Stomach smooth muscle (tissue), 2 donors: ENCODE measurements at regions not wholly inside any gene's neighbourhood (a gene's known extent, or its start where the extent isn't known, plus 50 kb on each side); places are given as distances from the start of the nearest gene placed in this dataset.

Source experiments
- H3K27ac ChIP-seq: one replicate; pipeline ENCODE4 v1.7.0; 2013; ENCODE audit warnings: mild to moderate bottlenecking, low read length, inconsistent platforms
- H3K27me3 ChIP-seq, 2 donors: one replicate each; pipeline ENCODE4 v1.7.0; 2013; ENCODE audit warnings: low read length in 2 of 2; ENCODE audit not compliant: insufficient read depth in 2 of 2, control insufficient read depth in 1 of 2
- H3K36me3 ChIP-seq, 2 donors: one replicate each; pipeline ENCODE4 v1.7.0; 2013; ENCODE audit warnings: low read length in 2 of 2; ENCODE audit not compliant: control insufficient read depth in 2 of 2, insufficient read depth in 2 of 2
- H3K4me1 ChIP-seq: one replicate; pipeline ENCODE4 v1.7.0; 2013; ENCODE audit warnings: low read length; ENCODE audit not compliant: control insufficient read depth, insufficient read depth
- H3K4me3 ChIP-seq, 2 donors: one replicate each; pipeline ENCODE4 v1.7.0; 2013; ENCODE audit warnings: low read length in 2 of 2
- H3K9ac ChIP-seq, 2 donors: one replicate each; pipeline ENCODE4 v1.7.0; 2013; ENCODE audit warnings: low read length in 2 of 2, mild to moderate bottlenecking in 1 of 2
- H3K9me3 ChIP-seq, 2 donors: one replicate each; pipeline ENCODE4 v1.7.0; 2013; ENCODE audit warnings: low read length in 2 of 2; ENCODE audit not compliant: control insufficient read depth in 2 of 2
- donor health status: healthy.
- donor health status: Pancreatic carcinoma.

DNA sequence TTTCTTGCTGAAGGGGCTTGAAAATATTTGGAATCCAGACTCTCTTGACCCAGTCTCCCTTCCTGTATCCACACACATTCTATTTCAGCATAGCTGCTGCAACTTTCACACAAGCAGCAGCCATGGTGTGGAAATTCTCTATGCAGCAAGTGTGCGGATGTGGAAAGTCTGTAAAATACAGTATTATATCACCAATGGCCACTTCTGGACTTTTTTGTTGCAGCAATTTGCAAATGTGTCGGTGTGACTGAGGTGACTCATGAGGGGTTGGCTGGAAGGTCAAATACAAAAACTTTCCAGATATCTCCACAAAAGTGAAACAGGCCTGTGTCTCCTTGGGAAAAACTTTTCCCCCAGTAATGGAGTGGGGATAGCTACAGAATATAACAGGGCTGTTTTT, 299.3 kb upstream of the GYPC start:
- no peaks in the 10 kb centered on the region for H3K4me1 ChIP-seq
- H3K27me3 ChIP-seq = no peaks in the 10 kb centered on the region
- H3K4me3 ChIP-seq = no peak overlapping the region
- no peaks in the 10 kb centered on the region for H3K36me3 ChIP-seq
- peaks cover 0 to 8% of the 10 kb centered on the region in 2 donors for H3K9me3 ChIP-seq
- H3K27ac ChIP-seq = no peak overlapping the region
- no peak overlapping the region for H3K9ac ChIP-seq

DNA sequence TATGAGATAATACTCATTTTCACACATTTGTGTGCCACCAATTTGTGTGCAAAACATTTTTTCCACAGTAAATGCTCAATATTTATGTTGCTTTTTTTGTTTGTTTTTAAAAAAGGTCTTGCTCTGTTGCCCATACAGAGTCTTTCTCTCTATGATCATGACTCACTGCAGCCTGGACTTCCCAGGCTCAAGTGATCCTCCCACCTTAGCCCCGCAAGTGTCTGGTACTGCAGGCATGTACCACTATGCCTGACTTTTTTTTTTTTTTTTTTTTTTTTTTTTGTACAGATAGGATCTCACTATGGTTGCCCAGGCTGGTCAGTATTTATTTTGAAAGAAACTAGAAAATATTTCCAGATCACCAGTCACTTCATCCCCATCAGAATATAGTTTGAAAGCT, 297.8 kb upstream of the GYPC start:
- no peaks in the 10 kb centered on the region for H3K27me3 ChIP-seq
- H3K4me3 ChIP-seq = no peak overlapping the region
- no peaks in the 10 kb centered on the region for H3K4me1 ChIP-seq
- H3K9ac ChIP-seq = no peak overlapping the region
- peaks cover 0 to 8% of the 10 kb centered on the region in 2 donors for H3K9me3 ChIP-seq
- H3K36me3 ChIP-seq = no peaks in the 10 kb centered on the region
- H3K27ac ChIP-seq = no peak overlapping the region

DNA sequence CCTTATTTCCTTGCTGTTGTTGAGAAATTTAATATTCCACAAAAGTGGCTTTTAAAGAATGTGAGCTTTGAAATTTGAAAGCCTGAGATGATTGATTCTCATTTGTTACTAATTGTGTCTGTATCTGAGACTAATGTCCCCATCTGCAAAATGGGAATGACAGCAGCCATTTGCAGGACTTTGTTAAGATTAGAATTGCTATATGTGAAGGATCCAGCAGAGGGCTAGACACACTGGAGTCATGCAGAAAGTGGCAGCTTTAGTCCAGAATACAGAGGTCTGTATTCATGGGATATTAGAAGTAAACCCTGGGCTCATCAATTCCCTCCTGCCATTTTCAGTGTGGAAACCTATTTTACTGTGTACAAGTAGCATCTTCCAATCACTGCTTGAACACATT, 296.5 kb upstream of the GYPC start:
- Histone ChIP-seq H3K27ac (no peak overlapping the region), H3K9ac (no peak overlapping the region), H3K27me3 (no peaks in the 10 kb centered on the region), H3K4me3 (no peak overlapping the region), H3K4me1 (no peaks in the 10 kb centered on the region), H3K9me3 (peaks cover 0 to 8% of the 10 kb centered on the region in 2 donors), H3K36me3 (no peaks in the 10 kb centered on the region)

DNA sequence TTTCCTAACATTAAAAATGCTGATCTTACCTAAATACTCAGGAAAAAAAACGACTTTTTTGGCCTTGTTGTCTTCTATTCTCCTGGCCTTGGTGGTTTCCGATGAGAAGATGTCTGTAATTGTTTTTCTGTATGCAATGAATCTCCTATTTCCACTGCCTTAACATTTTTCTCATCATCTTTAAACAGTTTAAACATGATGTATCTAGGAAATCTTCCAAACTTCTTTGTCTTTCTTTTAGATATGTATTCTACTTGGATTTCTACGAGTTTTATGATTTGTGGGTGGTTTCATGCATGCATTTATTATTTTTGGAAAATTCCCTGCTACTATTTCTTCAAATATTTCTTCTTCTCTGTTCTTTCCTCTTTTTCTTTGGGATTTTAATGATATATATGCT, 288.6 kb upstream of the GYPC start:
- no peaks in the 10 kb centered on the region for H3K27me3 ChIP-seq
- H3K4me3 ChIP-seq = no peak overlapping the region
- H3K27ac ChIP-seq = no peak overlapping the region
- H3K9me3 ChIP-seq = no peaks in the 10 kb centered on the region
- no peaks in the 10 kb centered on the region for H3K36me3 ChIP-seq
- H3K9ac ChIP-seq = no peak overlapping the region
- no peaks in the 10 kb centered on the region for H3K4me1 ChIP-seq

DNA sequence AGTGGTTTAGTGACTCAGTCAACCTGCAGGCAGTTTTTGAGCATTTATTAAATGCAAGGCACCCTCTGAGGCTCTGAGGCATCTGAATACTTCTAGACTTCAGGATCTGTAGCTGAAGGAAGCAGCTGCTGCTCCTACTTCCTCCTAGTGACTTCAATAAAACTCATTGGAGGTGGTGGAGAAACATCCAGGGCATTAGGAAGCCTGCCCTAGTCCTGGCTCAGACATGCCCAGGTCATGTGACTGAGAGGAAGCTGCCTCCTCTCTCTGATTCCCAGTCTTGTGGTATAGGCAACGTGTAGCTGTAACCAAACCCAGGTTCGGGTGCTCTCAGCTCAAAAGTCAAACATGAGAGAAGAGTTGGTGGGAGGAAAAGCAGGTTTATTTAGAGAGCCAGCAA, 287.2 kb upstream of the GYPC start:
- H3K4me3 ChIP-seq = no peak overlapping the region
- H3K9me3 ChIP-seq = no peaks in the 10 kb centered on the region
- H3K27ac ChIP-seq = no peak overlapping the region
- no peaks in the 10 kb centered on the region for H3K27me3 ChIP-seq
- H3K36me3 ChIP-seq = no peaks in the 10 kb centered on the region
- no peak overlapping the region for H3K9ac ChIP-seq
- no peaks in the 10 kb centered on the region for H3K4me1 ChIP-seq

DNA sequence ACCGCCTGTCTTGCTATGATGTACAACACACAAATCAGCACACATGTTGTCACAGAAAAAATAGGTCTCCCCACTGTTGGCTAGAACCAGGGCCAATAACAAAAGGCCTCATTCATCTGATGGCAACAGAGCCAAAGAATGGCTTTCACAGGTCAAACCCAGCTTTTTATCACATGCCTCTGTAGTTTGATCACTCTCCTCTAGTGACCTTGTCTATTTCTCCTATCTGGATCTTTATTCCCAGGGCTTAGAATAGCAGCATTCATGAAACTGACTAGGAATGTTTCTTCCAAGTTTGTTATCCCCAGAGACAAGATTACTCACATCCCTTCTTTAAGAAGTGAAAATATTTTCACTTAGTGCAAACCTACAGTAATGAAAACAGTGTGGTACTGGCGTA, 285.8 kb upstream of the GYPC start:
- Histone ChIP-seq H3K27ac (no peak overlapping the region), H3K27me3 (no peaks in the 10 kb centered on the region), H3K9ac (no peak overlapping the region), H3K9me3 (no peaks in the 10 kb centered on the region), H3K36me3 (no peaks in the 10 kb centered on the region), H3K4me3 (no peak overlapping the region), H3K4me1 (no peaks in the 10 kb centered on the region)

DNA sequence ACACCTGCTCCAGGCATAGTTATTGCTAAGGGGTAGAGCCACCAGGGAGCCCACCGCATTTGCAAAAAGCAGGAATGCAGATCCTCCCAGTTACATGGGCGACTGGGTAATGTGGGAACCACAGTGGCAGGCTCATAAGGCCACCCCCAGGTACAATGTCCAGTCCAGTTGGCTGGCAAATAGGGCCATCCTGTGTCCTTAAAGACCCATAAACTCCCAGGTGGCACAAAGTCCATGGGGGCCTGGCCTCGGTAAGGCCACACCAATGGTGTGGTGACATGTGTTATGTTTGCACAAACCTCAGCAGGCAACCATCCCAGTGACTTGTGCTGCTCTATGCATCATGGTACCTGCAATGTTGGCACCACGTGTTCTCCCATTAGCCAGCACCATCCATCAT, 283.6 kb upstream of the GYPC start:
- no peaks in the 10 kb centered on the region for H3K4me1 ChIP-seq
- H3K27me3 ChIP-seq = no peaks in the 10 kb centered on the region
- H3K4me3 ChIP-seq = no peak overlapping the region
- no peak overlapping the region for H3K27ac ChIP-seq
- H3K9me3 ChIP-seq = no peaks in the 10 kb centered on the region
- H3K36me3 ChIP-seq = no peaks in the 10 kb centered on the region
- no peak overlapping the region for H3K9ac ChIP-seq

DNA sequence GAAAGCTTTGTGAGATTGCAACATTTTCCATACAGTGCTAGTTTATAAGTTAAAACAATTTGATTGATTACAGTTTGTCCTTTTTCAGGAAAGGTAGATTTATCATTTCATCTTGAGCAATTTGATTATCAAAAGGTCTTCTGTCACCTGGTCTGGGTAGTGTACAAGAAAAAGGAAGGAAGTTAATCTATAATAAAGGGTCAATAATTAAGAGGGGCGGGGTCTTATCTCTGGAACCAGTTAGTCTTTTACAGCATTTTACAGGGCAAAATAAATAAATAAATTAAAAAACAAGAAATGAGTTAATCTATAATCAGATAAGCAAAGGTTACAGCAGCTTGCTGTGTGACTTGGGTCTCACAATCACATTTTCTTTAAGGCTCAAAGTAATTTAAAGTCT, 277.8 kb upstream of the GYPC start:
- no peaks in the 10 kb centered on the region for H3K36me3 ChIP-seq
- H3K9me3 ChIP-seq = no peaks in the 10 kb centered on the region
- H3K4me3 ChIP-seq = no peak overlapping the region
- H3K27me3 ChIP-seq = no peaks in the 10 kb centered on the region
- H3K27ac ChIP-seq = no peak overlapping the region
- no peaks in the 10 kb centered on the region for H3K4me1 ChIP-seq
- H3K9ac ChIP-seq = no peak overlapping the region

DNA sequence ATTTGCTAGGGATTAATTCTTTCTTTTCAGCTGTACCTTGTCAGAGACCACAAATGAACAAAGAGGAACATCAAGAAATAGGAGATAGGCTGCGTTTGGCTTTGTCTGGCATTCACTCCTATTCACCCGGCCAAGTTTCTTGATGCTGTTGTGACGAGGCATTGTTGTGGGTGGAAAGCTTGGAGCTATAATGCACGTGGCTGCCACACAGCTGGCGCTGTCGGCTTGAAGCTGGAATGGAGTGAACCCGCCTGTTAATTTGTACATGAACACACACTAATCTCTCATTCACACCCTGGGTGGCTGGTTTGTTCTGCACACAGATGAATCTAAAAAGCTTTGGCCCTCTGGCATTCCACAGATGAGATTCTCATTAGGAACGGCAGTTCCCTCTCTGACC, 274.9 kb upstream of the GYPC start:
- H3K4me3 ChIP-seq = no peak overlapping the region
- H3K9me3 ChIP-seq = no peaks in the 10 kb centered on the region

DNA sequence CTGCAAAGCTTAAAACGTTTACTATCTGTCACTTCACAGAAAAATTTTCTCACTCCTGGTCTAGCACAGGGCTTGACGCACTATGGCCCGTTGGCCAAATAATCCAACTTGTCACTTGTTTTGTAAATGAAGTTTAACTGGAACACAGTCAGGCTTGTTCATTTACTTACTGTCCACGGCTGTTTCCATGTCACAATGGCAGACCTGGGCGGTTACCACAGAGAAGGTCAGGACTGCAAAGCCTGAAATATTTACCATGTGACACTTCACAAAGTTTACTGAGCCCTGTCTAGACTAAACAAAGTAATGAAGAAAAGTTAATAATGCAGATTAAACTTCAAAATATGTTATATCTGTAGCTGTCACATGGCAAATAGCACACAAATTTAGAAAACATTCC, 273.0 kb upstream of the GYPC start:
- H3K4me3 ChIP-seq = no peak overlapping the region
- H3K27ac ChIP-seq = no peak overlapping the region
- H3K4me1 ChIP-seq = no peaks in the 10 kb centered on the region
- no peaks in the 10 kb centered on the region for H3K27me3 ChIP-seq
- H3K9me3 ChIP-seq = peaks cover 0 to 3% of the 10 kb centered on the region in 2 donors
- no peaks in the 10 kb centered on the region for H3K36me3 ChIP-seq
- H3K9ac ChIP-seq = no peak overlapping the region

More for the DNA sequence above, 274.9 kb upstream of the GYPC start:
- H3K4me1 ChIP-seq = no peaks in the 10 kb centered on the region
- no peak overlapping the region for H3K27ac ChIP-seq
- no peaks in the 10 kb centered on the region for H3K27me3 ChIP-seq
- no peaks in the 10 kb centered on the region for H3K36me3 ChIP-seq
- no peak overlapping the region for H3K9ac ChIP-seq

DNA sequence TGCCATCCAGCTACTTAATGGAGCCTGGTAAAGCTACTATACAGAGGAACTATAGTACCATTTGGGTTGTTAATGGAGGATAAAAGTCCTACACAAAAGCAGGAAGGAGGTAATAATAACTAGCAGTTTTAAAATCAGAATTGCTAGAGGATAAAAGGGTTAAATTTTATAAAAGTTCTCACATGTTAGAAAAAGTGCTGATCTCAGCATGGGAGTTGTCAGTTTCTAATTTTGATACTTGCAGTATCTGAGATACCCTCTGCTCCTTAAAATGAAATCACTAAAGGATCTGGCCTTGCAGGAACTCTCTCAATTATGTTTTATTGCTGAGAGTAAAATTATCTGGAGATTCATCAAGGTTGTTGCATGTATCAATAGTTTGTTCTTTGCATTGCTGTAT, 272.2 kb upstream of the GYPC start:
- Histone ChIP-seq H3K4me1 (no peaks in the 10 kb centered on the region), H3K36me3 (no peaks in the 10 kb centered on the region), H3K9me3 (peaks cover 0 to 3% of the 10 kb centered on the region in 2 donors), H3K27me3 (no peaks in the 10 kb centered on the region), H3K4me3 (no peak overlapping the region), H3K27ac (no peak overlapping the region), H3K9ac (no peak overlapping the region)

DNA sequence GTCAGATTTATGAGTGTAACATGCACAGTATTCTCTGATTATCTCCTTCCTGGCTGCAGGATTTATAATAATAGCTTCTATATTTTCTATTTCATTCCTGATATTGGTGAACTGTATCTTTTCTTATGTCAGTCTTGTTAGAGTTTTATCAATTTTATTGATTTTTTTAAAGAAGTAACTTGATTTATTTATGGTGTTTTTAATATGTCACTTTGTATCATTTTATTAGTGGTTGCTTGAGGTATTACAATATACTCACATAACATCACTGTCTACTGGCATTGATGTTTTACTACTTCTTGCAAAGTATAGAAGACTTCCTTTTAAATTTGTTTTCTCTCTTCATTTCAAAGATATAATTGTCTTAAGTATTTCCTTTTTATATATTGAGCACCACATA, 270.5 kb upstream of the GYPC start:
- H3K9ac ChIP-seq = no peak overlapping the region
- no peaks in the 10 kb centered on the region for H3K36me3 ChIP-seq
- H3K27ac ChIP-seq = no peak overlapping the region
- H3K4me3 ChIP-seq = no peak overlapping the region
- no peaks in the 10 kb centered on the region for H3K4me1 ChIP-seq
- peaks cover 0 to 3% of the 10 kb centered on the region in 2 donors for H3K9me3 ChIP-seq
- no peaks in the 10 kb centered on the region for H3K27me3 ChIP-seq
